ENCODE measurements at regions not wholly inside any gene's neighbourhood (a gene's known extent, or its start where the extent isn't known, plus 50 kb on each side); places are given as distances from the start of the nearest gene placed in this dataset.

- DNase-seq (no peak), ATAC-seq (no peak)
- H3K4me1 ChIP-seq, result no peaks in the 10 kb centered on the region
- WGBS (ENCODE audit: insufficient coverage, low coverage, low lambda C conversion rate, missing lambda C conversion rate), result 48% methylated on average over 9 of the region's 10 CpGs
- H3K9me3 ChIP-seq, result no peaks in the 10 kb centered on the region
- no peaks in the 10 kb centered on the region for H3K27me3 ChIP-seq
- H3K4me3 ChIP-seq, result no peak overlapping the region
- TF ChIP-seq POLR2A (IDR thresholded peaks at IDR 0.05), result no peak
- no peak for TF ChIP-seq CTCF (IDR thresholded peaks at IDR 0.05)
- no peaks in the 10 kb centered on the region for H3K36me3 ChIP-seq
- no peak overlapping the region for H3K27ac ChIP-seq
- intact Hi-C loops (cut with DNase I), result no loop called here
These were observed 273.7 kb downstream of the GLRX3 start for GRCh38 chr10:130409931-130410330.

- Histone ChIP-seq H3K4me3 (no peak overlapping the region), H3K36me3 (no peaks in the 10 kb centered on the region), H3K27ac (no peak overlapping the region), H3K9me3 (no peaks in the 10 kb centered on the region), H3K4me1 (no peaks in the 10 kb centered on the region), H3K27me3 (no peaks in the 10 kb centered on the region)
- intact Hi-C loops (cut with DNase I), result no loop called here
- TF ChIP-seq CTCF (IDR thresholded peaks at IDR 0.05) (no peak), POLR2A (IDR thresholded peaks at IDR 0.05) (no peak)
- ATAC-seq (no peak), DNase-seq (no peak)
- 31% methylated on average over 13 of the region's 13 CpGs for WGBS (ENCODE audit: insufficient coverage, low coverage, low lambda C conversion rate, missing lambda C conversion rate)
These were observed 275.4 kb downstream of the GLRX3 start for GRCh38 chr10:130411496-130412085.

- no peaks in the 10 kb centered on the region for H3K9me3 ChIP-seq
- no peaks in the 10 kb centered on the region for H3K36me3 ChIP-seq
- DNase-seq, result no peak
- H3K27ac ChIP-seq, result no peak overlapping the region
- TF ChIP-seq POLR2A (IDR thresholded peaks at IDR 0.05) (no peak), CTCF (IDR thresholded peaks at IDR 0.05) (no peak)
- intact Hi-C loops (cut with DNase I), result no loop called here
- no peaks in the 10 kb centered on the region for H3K4me1 ChIP-seq
- 25% methylated on average over 5 of the region's 5 CpGs for WGBS (ENCODE audit: insufficient coverage, low coverage, low lambda C conversion rate, missing lambda C conversion rate)
- ATAC-seq, result no peak
- H3K27me3 ChIP-seq, result no peaks in the 10 kb centered on the region
- no peak overlapping the region for H3K4me3 ChIP-seq
These were observed 276.1 kb downstream of the GLRX3 start for GRCh38 chr10:130412317-130412716.

GRCh38 chr10:130416334-130417150, 280.4 kb downstream of the GLRX3 start:
- Histone ChIP-seq H3K27me3 (no peaks in the 10 kb centered on the region), H3K36me3 (no peaks in the 10 kb centered on the region), H3K4me1 (no peaks in the 10 kb centered on the region), H3K4me3 (no peak overlapping the region), H3K9me3 (no peaks in the 10 kb centered on the region), H3K27ac (no peak overlapping the region)
- 66% methylated on average over 7 of the region's 9 CpGs for WGBS (ENCODE audit: insufficient coverage, low coverage, low lambda C conversion rate, missing lambda C conversion rate)
- DNase-seq, result no peak
- intact Hi-C loops (cut with DNase I), result no loop called here
- no peak for ATAC-seq
- TF ChIP-seq POLR2A (IDR thresholded peaks at IDR 0.05), result no peak
- no peak for TF ChIP-seq CTCF (IDR thresholded peaks at IDR 0.05)

All from right lobe of liver (tissue), 6 donors.